T47D (cell line): ENCODE measurements at regions not wholly inside any gene's neighbourhood (a gene's known extent, or its start where the extent isn't known, plus 50 kb on each side); places are given as distances from the start of the nearest gene placed in this dataset.
"Not testable (repeated sequence)": the region's sequence is repeated elsewhere in the genome, so short reads cannot be mapped to it uniquely, and the experiment has no call there.

Experiments
- DNase-seq, 2 experiments: peaks; one replicate each; pipeline versions ENCODE4 v3.0.0 to v3.0.0-alpha.2; 2011 to 2012; ENCODE audit warnings: low read depth in 1 of 2, low spot score in 1 of 2
- JUND ChIP-seq: IDR thresholded peaks from 2 replicates; pipeline ENCODE4 v1.6.1; 2012; ENCODE audit warnings: low read depth
- in situ Hi-C: cut with HindIII; loops from 2 replicates; pipeline ENCODE4 v1.10.0; 2016; ENCODE audit warnings: low sequenced_read_pairs, low pct_unique_long_range_greater_than_20kb

- in situ Hi-C loops = no loop called here
- TF ChIP-seq JUND = no peak
- no peak for DNase-seq
Observed at GRCh38 chr4:132763465-132763864, 385.6 kb upstream of the PCDH10 start.

- in situ Hi-C loops = no loop called here
Observed at GRCh38 chr4:132767901-132768300, 381.2 kb upstream of the PCDH10 start.

GRCh38 chr4:132770776-132771175, 378.3 kb upstream of the PCDH10 start:
- DNase-seq = no peak
- in situ Hi-C loops = no loop called here
- no peak for TF ChIP-seq JUND

More at GRCh38 chr4:132767901-132768300, 381.2 kb upstream of the PCDH10 start:
- no peak for DNase-seq
- no peak for TF ChIP-seq JUND

GRCh38 chr4:132792310-132792709, 356.8 kb upstream of the PCDH10 start:
- no peak for TF ChIP-seq JUND
- in situ Hi-C loops = no loop called here
- peak in 1 of 2 experiments; percentile 5 for DNase-seq

GRCh38 chr4:132797856-132798255, 351.2 kb upstream of the PCDH10 start:
- in situ Hi-C loops = no loop called here
- TF ChIP-seq JUND = no peak
- DNase-seq = no peak

GRCh38 chr4:132809298-132810032, 339.6 kb upstream of the PCDH10 start:
- in situ Hi-C loops = no loop called here
- no peak for TF ChIP-seq JUND
- DNase-seq = no peak

GRCh38 chr4:132813061-132813460, 336.0 kb upstream of the PCDH10 start:
- in situ Hi-C loops, DNase-seq: not testable (repeated sequence)

- no peak for TF ChIP-seq JUND
- peak in 1 of 2 experiments; percentile 62 for DNase-seq
- in situ Hi-C loops = no loop called here
Observed at GRCh38 chr4:132818091-132818490, 331.0 kb upstream of the PCDH10 start.

GRCh38 chr4:132823419-132823818, 325.7 kb upstream of the PCDH10 start:
- in situ Hi-C loops = no loop called here

GRCh38 chr4:132824761-132825160, 324.3 kb upstream of the PCDH10 start:
- TF ChIP-seq JUND = no peak
- DNase-seq = no peak
- in situ Hi-C loops = no loop called here

More at GRCh38 chr4:132823419-132823818, 325.7 kb upstream of the PCDH10 start:
- TF ChIP-seq JUND = no peak
- no peak for DNase-seq

- no peak for TF ChIP-seq JUND
- no peak for DNase-seq
- in situ Hi-C loops = no loop called here
Observed at GRCh38 chr4:132827522-132827921, 321.6 kb upstream of the PCDH10 start.

GRCh38 chr4:132838244-132838643, 310.9 kb upstream of the PCDH10 start:
- no peak for DNase-seq
- no peak for TF ChIP-seq JUND
- in situ Hi-C loops = no loop called here

- no peak for DNase-seq
- in situ Hi-C loops = no loop called here
- no peak for TF ChIP-seq JUND
Observed at GRCh38 chr4:132839070-132839469, 310.0 kb upstream of the PCDH10 start.

- in situ Hi-C loops = no loop called here
- no peak for TF ChIP-seq JUND
- no peak for DNase-seq
Observed at GRCh38 chr4:132859929-132860328, 289.2 kb upstream of the PCDH10 start.
